HepG2 (cell line): ENCODE measurements at regions not wholly inside any gene's neighbourhood (a gene's known extent, or its start where the extent isn't known, plus 50 kb on each side); places are given as distances from the start of the nearest gene placed in this dataset.

Experiments used
- ATAC-seq: fragments of 200-7000 bp; cut with Tn5 transposase; 3 replicates; pipeline ENCODE4 v1.9.1; 2020; ENCODE audit warnings: mild to moderate bottlenecking, moderate library complexity
- BruUV-seq: library from RNA; stranded (reverse); fragments of 400-500 nt; replicated peaks from 2 replicates; lab custom pipeline; 2021; lab: Mats Ljungman, UMichigan
- CTCF ChIA-PET: fragments of 300-600 bp; formaldehyde crosslinking; extraction: SDS; loops from one replicate; lab custom pipeline; 2021; ENCODE audit warnings: low total read pairs, inconsistent platforms, low intra/inter-chr PET ratio; lab: Yijun Ruan, JAX
- POLR2A ChIA-PET: fragments of 350-600 bp; sonication (Branson Sonifier 250); formaldehyde crosslinking; loops from one replicate; lab custom pipeline; 2020; ENCODE audit warnings: antibody characterized with exemption, inconsistent platforms; lab: Yijun Ruan, JAX
- DNase-seq: peaks from one replicate; pipeline ENCODE4 v3.0.0-alpha.2; 2015; ENCODE audit warnings: low spot score
- FAIRE-seq: peaks from 3 replicates; lab custom pipeline; 2011; peaks lifted over from hg19 to GRCh38; lab: Jason Lieb, UNC
- H2AFZ ChIP-seq: one replicate; pipeline ENCODE4 v1.6.1; 2011; ENCODE audit warnings: low read length, inconsistent platforms
- H3K27ac ChIP-seq: fragments of 300-600 bp; 3 replicates; pipeline ENCODE4 v1.8.0; 2011; ENCODE audit warnings: mixed run types, mild to moderate bottlenecking, mixed read lengths, low read length, inconsistent platforms; ENCODE audit not compliant: insufficient read depth; ENCODE audit errors: extremely low read length
- H3K27me3 ChIP-seq, 2 experiments: fragments of 200-600 bp in 1 of 2; 2 replicates in 1 of 2; 3 replicates in 1 of 2; pipeline versions ENCODE4 v1.6.0 to v1.8.0; 2011; ENCODE audit warnings: low read length in 2 of 2, mild to moderate bottlenecking in 2 of 2, moderate library complexity in 2 of 2, inconsistent platforms in 1 of 2; ENCODE audit not compliant: insufficient read depth in 2 of 2, control insufficient read depth in 1 of 2
- H3K36me3 ChIP-seq, 2 experiments: fragments of 200-600 bp in 1 of 2; replicated peaks in 1 of 2; 2 replicates in 1 of 2; 3 replicates in 1 of 2; pipeline versions ENCODE4 v1.5.1 to v1.8.0; 2011; ENCODE audit warnings: low read length in 2 of 2, inconsistent platforms in 1 of 2; ENCODE audit not compliant: insufficient read depth in 2 of 2, control insufficient read depth in 1 of 2
- H3K4me1 ChIP-seq: 2 replicates; pipeline ENCODE4 v1.5.1; 2012; ENCODE audit warnings: low read length, inconsistent platforms; ENCODE audit not compliant: insufficient read depth
- H3K4me2 ChIP-seq: 2 replicates; pipeline ENCODE4 v1.6.0; 2011; ENCODE audit warnings: low read depth, low read length, inconsistent platforms
- H3K4me3 ChIP-seq, 3 experiments: fragments of 200-600 bp in 1 of 3; sonication (generic), shearing (Covaris generic) in 1 of 3; replicated peaks in 1 of 3; 2 replicates each; pipeline ENCODE4 v1.5.1; 2011 to 2016; ENCODE audit warnings: low read length in 3 of 3, inconsistent platforms in 2 of 3, low read depth in 2 of 3, mild to moderate bottlenecking in 2 of 3, control low read depth in 1 of 3, mixed read lengths in 1 of 3; ENCODE audit not compliant: insufficient read depth in 1 of 3
- H3K79me2 ChIP-seq: one replicate; pipeline ENCODE4 v1.6.1; 2011; ENCODE audit warnings: low read length, inconsistent platforms; ENCODE audit not compliant: insufficient read depth
- H3K9ac ChIP-seq: 2 replicates; pipeline ENCODE4 v1.6.0; 2011; ENCODE audit warnings: mild to moderate bottlenecking, low read depth, low read length, inconsistent platforms; ENCODE audit not compliant: insufficient read depth
- H3K9me3 ChIP-seq: 2 replicates; pipeline ENCODE4 v1.5.1; 2012; ENCODE audit warnings: mild to moderate bottlenecking, low read length
- H4K20me1 ChIP-seq: 2 replicates; pipeline ENCODE4 v1.6.0; 2011; ENCODE audit warnings: inconsistent platforms, mild to moderate bottlenecking, low read length, moderate library complexity; ENCODE audit not compliant: insufficient read depth
- HNF4A ChIP-seq: sonication (generic); formaldehyde crosslinking; IDR thresholded peaks from 2 replicates; pipeline ENCODE4 v1.4.0; 2020; ENCODE audit warnings: missing genetic modification reagents
- ISL2 ChIP-seq: sonication (generic); formaldehyde crosslinking; IDR thresholded peaks from 2 replicates; pipeline ENCODE4 v1.5.0; 2020; ENCODE audit warnings: missing genetic modification reagents
- KMT2A ChIP-seq: sonication (generic); formaldehyde crosslinking; IDR thresholded peaks from 2 replicates; pipeline ENCODE4 v1.4.0; 2020; ENCODE audit warnings: missing genetic modification reagents
- MZF1 ChIP-seq: sonication (generic); formaldehyde crosslinking; IDR thresholded peaks from 2 replicates; pipeline ENCODE4 v1.8.1; 2023; ENCODE audit warnings: mild to moderate bottlenecking, missing genetic modification reagents, borderline replicate concordance
- PRDM4 ChIP-seq: sonication (generic); formaldehyde crosslinking; IDR thresholded peaks from 2 replicates; pipeline ENCODE4 v1.9.0; 2021; ENCODE audit warnings: missing genetic modification reagents, borderline replicate concordance
- STAT5B ChIP-seq: sonication (generic); formaldehyde crosslinking; IDR thresholded peaks from 2 replicates; pipeline ENCODE4 v1.4.0; 2020; ENCODE audit warnings: missing genetic modification reagents
- ZNF331 ChIP-seq: sonication (generic); formaldehyde crosslinking; IDR thresholded peaks from 2 replicates; pipeline ENCODE4 v1.4.0; 2020; ENCODE audit warnings: missing genetic modification reagents
- ZNF512 ChIP-seq: sonication (generic); formaldehyde crosslinking; IDR thresholded peaks from 2 replicates; pipeline ENCODE4 v1.4.0; 2020; ENCODE audit warnings: mild to moderate bottlenecking, missing genetic modification reagents
- ZNF615 ChIP-seq: sonication (generic); formaldehyde crosslinking; IDR thresholded peaks from 2 replicates; pipeline ENCODE4 v1.5.0; 2020; ENCODE audit warnings: mild to moderate bottlenecking, missing genetic modification reagents, borderline replicate concordance
- ZNF878 ChIP-seq: sonication (generic); formaldehyde crosslinking; IDR thresholded peaks from 2 replicates; pipeline ENCODE4 v1.8.1; 2023; ENCODE audit warnings: mild to moderate bottlenecking, missing genetic modification reagents, moderate library complexity
- WGBS: methylation state at CpG from one replicate; pipeline ENCODE4 v1.1.6; 2017; ENCODE audit warnings: low lambda C conversion rate; 5-methylcytosine and 5-hydroxymethylcytosine counted together
- in situ Hi-C: cut with HindIII; loops from 2 replicates; pipeline ENCODE4 v1.10.0; 2017; ENCODE audit warnings: low pct_unique_long_range_greater_than_20kb; ENCODE audit not compliant: extremely low pct_ligation_motif_present
- intact Hi-C: fragments of 100-400 bp; cut with micrococcal nuclease; formaldehyde crosslinking; loops from one replicate; pipeline ENCODE4 v1.10.0; 2022; ENCODE audit not compliant: unreplicated experiment
- TF ChIP-seq, protein P1 (sequence below): sonication (generic); formaldehyde crosslinking; IDR thresholded peaks from 2 replicates; pipeline ENCODE4 v1.9.0; 2021; ENCODE audit warnings: missing genetic modification reagents, mild to moderate bottlenecking, borderline replicate concordance

DNA sequence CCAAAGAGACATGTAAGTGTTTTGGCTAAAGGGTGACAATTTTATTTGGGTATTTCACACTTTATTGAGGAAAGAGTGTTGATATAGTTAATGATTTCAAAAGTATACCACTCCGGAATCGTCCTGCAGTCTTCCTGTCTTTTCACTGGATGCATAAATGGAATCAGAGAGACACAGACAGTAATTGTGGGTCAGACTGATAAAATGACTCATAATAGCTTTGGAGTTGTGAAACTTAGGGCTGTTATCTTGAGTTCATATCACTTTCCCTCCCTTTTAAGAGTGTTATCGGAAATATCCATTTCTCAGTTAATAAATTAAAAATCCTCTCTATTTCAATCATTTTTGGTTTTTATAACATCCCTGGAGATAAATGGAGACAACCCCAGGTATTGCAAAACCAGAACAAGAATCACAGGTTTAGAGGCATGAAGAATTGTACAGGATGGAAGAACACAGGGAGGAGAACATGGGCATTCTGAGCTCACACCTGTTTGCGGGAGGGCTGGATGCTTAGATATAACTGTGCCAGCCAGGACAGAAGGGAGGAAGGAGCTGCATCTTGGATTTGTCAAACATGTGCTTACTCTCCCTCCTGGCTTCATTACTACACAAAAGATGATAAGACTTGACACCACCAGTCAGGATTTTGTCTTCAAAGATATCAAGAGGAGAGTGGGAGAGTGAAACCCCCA is 185.4 kb downstream of the LMO4 start:
- Histone ChIP-seq H3K9ac (no peak overlapping the region), H3K79me2 (no peaks in the 10 kb centered on the region), H3K4me1 (no peaks in the 10 kb centered on the region), H4K20me1 (no peaks in the 10 kb centered on the region), H3K36me3 (no peaks in the 10 kb centered on the region), H3K9me3 (no peaks in the 10 kb centered on the region), H3K4me3 (no peak overlapping the region), H2AFZ (no peak overlapping the region), H3K27ac (no peak overlapping the region), H3K4me2 (no peak overlapping the region), H3K27me3 (no peaks in the 10 kb centered on the region)
- no TSS peak for BruUV-seq
- no peak for TF ChIP-seq HNF4A (CRISPR knock-in tag)
- TF ChIP-seq, protein P1, sequence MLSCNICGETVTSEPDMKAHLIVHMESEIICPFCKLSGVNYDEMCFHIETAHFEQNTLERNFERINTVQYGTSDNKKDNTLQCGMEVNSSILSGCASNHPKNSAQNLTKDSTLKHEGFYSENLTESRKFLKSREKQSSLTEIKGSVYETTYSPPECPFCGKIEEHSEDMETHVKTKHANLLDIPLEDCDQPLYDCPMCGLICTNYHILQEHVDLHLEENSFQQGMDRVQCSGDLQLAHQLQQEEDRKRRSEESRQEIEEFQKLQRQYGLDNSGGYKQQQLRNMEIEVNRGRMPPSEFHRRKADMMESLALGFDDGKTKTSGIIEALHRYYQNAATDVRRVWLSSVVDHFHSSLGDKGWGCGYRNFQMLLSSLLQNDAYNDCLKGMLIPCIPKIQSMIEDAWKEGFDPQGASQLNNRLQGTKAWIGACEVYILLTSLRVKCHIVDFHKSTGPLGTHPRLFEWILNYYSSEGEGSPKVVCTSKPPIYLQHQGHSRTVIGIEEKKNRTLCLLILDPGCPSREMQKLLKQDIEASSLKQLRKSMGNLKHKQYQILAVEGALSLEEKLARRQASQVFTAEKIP = no peak
- no peak for TF ChIP-seq ISL2
- no peak for TF ChIP-seq KMT2A (CRISPR knock-in tag)
- TF ChIP-seq PRDM4 (CRISPR knock-in tag) = no peak
- TF ChIP-seq ZNF512 (CRISPR knock-in tag) = no peak
- TF ChIP-seq ZNF878 (CRISPR knock-in tag) = no peak
- TF ChIP-seq STAT5B (CRISPR knock-in tag) = no peak
- no peak for TF ChIP-seq ZNF615 (CRISPR knock-in tag)
- no peak for TF ChIP-seq MZF1
- TF ChIP-seq ZNF331 (CRISPR knock-in tag) = no peak
- no peak for DNase-seq
- no peak for ATAC-seq
- POLR2A ChIA-PET = no interaction called here
- in situ Hi-C loops = no loop called here
- 22% methylated on average over 4 of the region's 4 CpGs for WGBS
- intact Hi-C loops = no loop called here
- FAIRE-seq = no peak
- CTCF ChIA-PET = no interaction called here
